DOHH2 (cell line): ENCODE measurements at regions not wholly inside any gene's neighbourhood (a gene's known extent, or its start where the extent isn't known, plus 50 kb on each side); places are given as distances from the start of the nearest gene placed in this dataset.

Experiments
- H3F3A ChIP-seq: fragments of 200-600 bp; sonication (generic), shearing (Covaris generic); 2 replicates; pipeline ENCODE4 v1.6.0; 2016; ENCODE audit warnings: antibody characterized with exemption, mild to moderate bottlenecking; ENCODE audit not compliant: control insufficient read depth, insufficient read depth
- H3K27ac ChIP-seq: fragments of 200-600 bp; sonication (generic); 2 replicates; pipeline ENCODE4 v1.5.1; 2014; ENCODE audit warnings: low read depth, mild to moderate bottlenecking, low read length, moderate library complexity
- H3K27me3 ChIP-seq: fragments of 200-600 bp; sonication (generic); 2 replicates; pipeline ENCODE4 v1.6.1; 2014; ENCODE audit warnings: mild to moderate bottlenecking, low read length, mixed read lengths; ENCODE audit not compliant: control insufficient read depth
- H3K36me3 ChIP-seq: fragments of 200-600 bp; sonication (generic); 2 replicates; pipeline ENCODE4 v1.6.1; 2014; ENCODE audit warnings: mild to moderate bottlenecking, low read length, moderate library complexity, mixed read lengths; ENCODE audit not compliant: control insufficient read depth
- H3K4me1 ChIP-seq: fragments of 200-600 bp; sonication (generic); 2 replicates; pipeline ENCODE4 v1.6.1; 2014; ENCODE audit warnings: mild to moderate bottlenecking, low read length, mixed read lengths; ENCODE audit not compliant: control insufficient read depth
- H3K4me2 ChIP-seq: fragments of 200-600 bp; sonication (generic); 2 replicates; pipeline ENCODE4 v1.6.0; 2014; ENCODE audit warnings: mild to moderate bottlenecking, low read length, moderate library complexity
- H3K4me3 ChIP-seq: fragments of 200-600 bp; sonication (generic); 2 replicates; pipeline ENCODE4 v1.5.1; 2014; ENCODE audit warnings: mild to moderate bottlenecking, low read length, mixed read lengths
- H3K79me2 ChIP-seq: fragments of 200-600 bp; sonication (generic); 2 replicates; pipeline ENCODE4 v1.6.1; 2014; ENCODE audit warnings: mild to moderate bottlenecking, low read length, mixed read lengths; ENCODE audit not compliant: control insufficient read depth
- H3K9me2 ChIP-seq: fragments of 200-600 bp; sonication (generic); replicated peaks from 2 replicates; pipeline ENCODE4 v1.6.1; 2014; ENCODE audit warnings: mild to moderate bottlenecking, low read length, mixed read lengths; ENCODE audit not compliant: control insufficient read depth
- H3K9me3 ChIP-seq: fragments of 200-600 bp; sonication (generic); 2 replicates; pipeline ENCODE4 v1.6.1; 2014; ENCODE audit warnings: antibody characterized with exemption, low read length, mixed read lengths; ENCODE audit not compliant: control insufficient read depth, insufficient read depth
- H4K20me1 ChIP-seq: fragments of 200-600 bp; sonication (generic); 2 replicates; pipeline ENCODE4 v1.6.0; 2014; ENCODE audit warnings: low read depth, mild to moderate bottlenecking, antibody characterized with exemption, low read length, moderate library complexity; ENCODE audit not compliant: control insufficient read depth, insufficient read depth
- CTCF ChIP-seq: fragments of 200-600 bp; sonication (generic); IDR thresholded peaks from one replicate; pipeline ENCODE4 v1.5.1; 2014; ENCODE audit warnings: antibody characterized with exemption, mild to moderate bottlenecking, low read depth, low read length; ENCODE audit not compliant: poor library complexity, severe bottlenecking
- EZH2phosphoT487 ChIP-seq: fragments of 200-600 bp; sonication (generic); IDR thresholded peaks from 2 replicates; pipeline ENCODE4 v1.6.1; 2017; ENCODE audit warnings: borderline replicate concordance, mild to moderate bottlenecking, antibody characterized with exemption, low read length, moderate library complexity, mixed read lengths

- no peaks in the 10 kb centered on the region for H3K4me1 ChIP-seq
- no peaks in the 10 kb centered on the region for H3K9me3 ChIP-seq
- no peaks in the 10 kb centered on the region for H3K79me2 ChIP-seq
- H3K4me2 ChIP-seq = no peak overlapping the region
- TF ChIP-seq CTCF = no peak
- no peak for TF ChIP-seq EZH2phosphoT487
- H3K9me2 ChIP-seq = no peaks in the 10 kb centered on the region
- no peaks in the 10 kb centered on the region for H4K20me1 ChIP-seq
- H3K27me3 ChIP-seq = no peaks in the 10 kb centered on the region
- H3K36me3 ChIP-seq = no peaks in the 10 kb centered on the region
- H3F3A ChIP-seq = no peaks in the 10 kb centered on the region
- H3K27ac ChIP-seq = no peak overlapping the region
- no peak overlapping the region for H3K4me3 ChIP-seq
Measured at GRCh38 chr20:55592866-55593265, 412.5 kb downstream of the CBLN4 start.

- no peak overlapping the region for H3K27ac ChIP-seq
Measured at GRCh38 chr20:55586610-55587009, 418.7 kb downstream of the CBLN4 start.

GRCh38 chr20:55584964-55585363 lies 420.4 kb downstream of the CBLN4 start:
- no peaks in the 10 kb centered on the region for H3K9me3 ChIP-seq
- no peaks in the 10 kb centered on the region for H3K9me2 ChIP-seq
- H3K79me2 ChIP-seq = no peaks in the 10 kb centered on the region
- no peak overlapping the region for H3K4me2 ChIP-seq
- H3K4me3 ChIP-seq = no peak overlapping the region
- no peaks in the 10 kb centered on the region for H3K4me1 ChIP-seq
- no peak overlapping the region for H3K27ac ChIP-seq
- no peaks in the 10 kb centered on the region for H3F3A ChIP-seq
- no peaks in the 10 kb centered on the region for H4K20me1 ChIP-seq
- TF ChIP-seq EZH2phosphoT487 (no peak), CTCF (no peak)
- no peaks in the 10 kb centered on the region for H3K36me3 ChIP-seq
- no peaks in the 10 kb centered on the region for H3K27me3 ChIP-seq

More at GRCh38 chr20:55586610-55587009, 418.7 kb downstream of the CBLN4 start:
- H3K79me2 ChIP-seq = no peaks in the 10 kb centered on the region
- no peak overlapping the region for H3K4me2 ChIP-seq
- no peaks in the 10 kb centered on the region for H4K20me1 ChIP-seq
- TF ChIP-seq EZH2phosphoT487 = no peak
- no peak for TF ChIP-seq CTCF
- no peaks in the 10 kb centered on the region for H3K4me1 ChIP-seq
- no peaks in the 10 kb centered on the region for H3F3A ChIP-seq
- no peaks in the 10 kb centered on the region for H3K36me3 ChIP-seq
- H3K27me3 ChIP-seq = no peaks in the 10 kb centered on the region
- H3K4me3 ChIP-seq = no peak overlapping the region
- H3K9me2 ChIP-seq = no peaks in the 10 kb centered on the region
- no peaks in the 10 kb centered on the region for H3K9me3 ChIP-seq

- no peak overlapping the region for H3K4me3 ChIP-seq
- H3K9me2 ChIP-seq = no peaks in the 10 kb centered on the region
- no peaks in the 10 kb centered on the region for H3K27me3 ChIP-seq
- H3K27ac ChIP-seq = no peak overlapping the region
- no peaks in the 10 kb centered on the region for H3K36me3 ChIP-seq
- H3K9me3 ChIP-seq = no peaks in the 10 kb centered on the region
- H3K4me2 ChIP-seq = no peak overlapping the region
- no peaks in the 10 kb centered on the region for H3F3A ChIP-seq
- no peaks in the 10 kb centered on the region for H3K79me2 ChIP-seq
- no peaks in the 10 kb centered on the region for H3K4me1 ChIP-seq
- H4K20me1 ChIP-seq = no peaks in the 10 kb centered on the region
- TF ChIP-seq CTCF = no peak
- no peak for TF ChIP-seq EZH2phosphoT487
Measured at GRCh38 chr20:55584307-55584706, 421.0 kb downstream of the CBLN4 start.
